ENCODE measurements at regions not wholly inside any gene's neighbourhood (a gene's known extent, or its start where the extent isn't known, plus 50 kb on each side); places are given as distances from the start of the nearest gene placed in this dataset.

DNA sequence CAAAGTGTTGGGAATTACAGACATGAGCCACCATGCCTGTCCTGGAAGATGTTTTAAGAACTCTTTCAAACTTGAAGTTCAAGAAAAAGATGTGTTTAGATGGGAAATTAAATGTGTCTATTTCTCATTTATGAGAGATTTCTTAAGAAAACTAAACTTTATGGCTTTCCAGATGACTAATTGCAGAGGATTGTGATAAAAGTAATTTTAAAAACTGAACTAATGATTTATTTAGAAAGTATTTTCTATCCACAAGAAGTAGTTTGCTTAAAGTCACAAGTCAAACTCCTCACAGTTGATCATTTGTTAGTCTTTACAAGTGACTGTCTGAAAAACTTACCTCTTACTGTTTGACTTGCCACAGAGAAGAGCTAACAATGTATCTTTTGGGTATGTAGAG, 89.6 kb upstream of the SPRY2 start:
- TF ChIP-seq, protein P1, sequence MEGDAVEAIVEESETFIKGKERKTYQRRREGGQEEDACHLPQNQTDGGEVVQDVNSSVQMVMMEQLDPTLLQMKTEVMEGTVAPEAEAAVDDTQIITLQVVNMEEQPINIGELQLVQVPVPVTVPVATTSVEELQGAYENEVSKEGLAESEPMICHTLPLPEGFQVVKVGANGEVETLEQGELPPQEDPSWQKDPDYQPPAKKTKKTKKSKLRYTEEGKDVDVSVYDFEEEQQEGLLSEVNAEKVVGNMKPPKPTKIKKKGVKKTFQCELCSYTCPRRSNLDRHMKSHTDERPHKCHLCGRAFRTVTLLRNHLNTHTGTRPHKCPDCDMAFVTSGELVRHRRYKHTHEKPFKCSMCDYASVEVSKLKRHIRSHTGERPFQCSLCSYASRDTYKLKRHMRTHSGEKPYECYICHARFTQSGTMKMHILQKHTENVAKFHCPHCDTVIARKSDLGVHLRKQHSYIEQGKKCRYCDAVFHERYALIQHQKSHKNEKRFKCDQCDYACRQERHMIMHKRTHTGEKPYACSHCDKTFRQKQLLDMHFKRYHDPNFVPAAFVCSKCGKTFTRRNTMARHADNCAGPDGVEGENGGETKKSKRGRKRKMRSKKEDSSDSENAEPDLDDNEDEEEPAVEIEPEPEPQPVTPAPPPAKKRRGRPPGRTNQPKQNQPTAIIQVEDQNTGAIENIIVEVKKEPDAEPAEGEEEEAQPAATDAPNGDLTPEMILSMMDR (IDR thresholded peaks at IDR 0.05), result no peak
- no peak for TF ChIP-seq POLR2A (IDR thresholded peaks at IDR 0.05)

Data from upper lobe of left lung (tissue), 4 donors.